DND-41 (cell line): ENCODE measurements at regions not wholly inside any gene's neighbourhood (a gene's known extent, or its start where the extent isn't known, plus 50 kb on each side); places are given as distances from the start of the nearest gene placed in this dataset.

Experiments
- ATAC-seq: fragments of 200-7000 bp; cut with Tn5 transposase; 3 replicates; pipeline ENCODE4 v1.9.1; 2021; ENCODE audit warnings: low read depth; ENCODE audit not compliant: insufficient read depth
- DNase-seq: peaks from one replicate; pipeline ENCODE4 v3.0.0-alpha.2; 2020
- H2AFZ ChIP-seq: 2 replicates; pipeline ENCODE4 v1.6.0; 2012; ENCODE audit warnings: low read depth, low read length
- H3K27ac ChIP-seq: 2 replicates; pipeline ENCODE4 v1.5.1; 2012; ENCODE audit warnings: low read length, inconsistent platforms
- H3K27me3 ChIP-seq: fragments of 200-600 bp; sonication (generic); 2 replicates; pipeline ENCODE4 v1.6.0; 2012; ENCODE audit warnings: low read length, mild to moderate bottlenecking, inconsistent platforms; ENCODE audit not compliant: insufficient read depth, poor library complexity
- H3K36me3 ChIP-seq: 2 replicates; pipeline ENCODE4 v1.5.1; 2012; ENCODE audit warnings: low read length, inconsistent platforms; ENCODE audit not compliant: insufficient read depth
- H3K4me1 ChIP-seq: 2 replicates; pipeline ENCODE4 v1.5.1; 2012; ENCODE audit warnings: mild to moderate bottlenecking, low read length; ENCODE audit not compliant: insufficient read depth
- H3K4me2 ChIP-seq: 2 replicates; pipeline ENCODE4 v1.6.0; 2012; ENCODE audit warnings: mild to moderate bottlenecking, moderate library complexity, low read length, inconsistent platforms; ENCODE audit not compliant: insufficient read depth
- H3K4me3 ChIP-seq, 2 experiments: fragments of 200-600 bp in 1 of 2; shearing (Covaris generic) in 1 of 2; 2 replicates each; pipeline ENCODE4 v1.5.1; 2012 to 2016; ENCODE audit warnings: inconsistent platforms in 2 of 2, low read length in 2 of 2, mild to moderate bottlenecking in 2 of 2, low read depth in 1 of 2, moderate library complexity in 1 of 2
- H3K79me2 ChIP-seq: 2 replicates; pipeline ENCODE4 v1.6.0; 2012; ENCODE audit warnings: low read length, inconsistent platforms; ENCODE audit not compliant: insufficient read depth
- H3K9ac ChIP-seq: 2 replicates; pipeline ENCODE4 v1.6.0; 2012; ENCODE audit warnings: low read depth, mild to moderate bottlenecking, inconsistent platforms, low read length, moderate library complexity
- H3K9me3 ChIP-seq: 2 replicates; pipeline ENCODE4 v1.5.1; 2012; ENCODE audit warnings: low read length, moderate library complexity, mild to moderate bottlenecking, inconsistent platforms; ENCODE audit not compliant: insufficient read depth, severe bottlenecking
- H4K20me1 ChIP-seq: 2 replicates; pipeline ENCODE4 v1.6.0; 2012; ENCODE audit warnings: low read length; ENCODE audit not compliant: insufficient read depth
- CTCF ChIP-seq: IDR thresholded peaks from 2 replicates; pipeline ENCODE4 v1.5.1; 2012; ENCODE audit warnings: borderline replicate concordance, low read length, moderate library complexity, mild to moderate bottlenecking; ENCODE audit not compliant: poor library complexity, severe bottlenecking; ENCODE audit errors: extremely low read depth
- EZH2 ChIP-seq: IDR thresholded peaks from 3 replicates; pipeline ENCODE4 v1.6.1; 2012; ENCODE audit warnings: borderline replicate concordance, low read depth, mild to moderate bottlenecking, moderate library complexity, low read length, inconsistent platforms; ENCODE audit not compliant: severe bottlenecking

- Histone ChIP-seq H4K20me1 (no peaks in the 10 kb centered on the region), H2AFZ (no peak overlapping the region), H3K36me3 (no peaks in the 10 kb centered on the region), H3K4me1 (no peaks in the 10 kb centered on the region), H3K27ac (no peak overlapping the region), H3K9ac (no peak overlapping the region), H3K79me2 (no peaks in the 10 kb centered on the region), H3K9me3 (peaks cover 5% of the 10 kb centered on the region), H3K27me3 (no peaks in the 10 kb centered on the region), H3K4me3 (no peak overlapping the region), H3K4me2 (no peak overlapping the region)
- DNase-seq (no peak), ATAC-seq (no peak)
- TF ChIP-seq EZH2 = no peak
- TF ChIP-seq CTCF = no peak
These were observed 249.7 kb upstream of the CFAP20DC start for GRCh38 chr3:59299561-59299960.

- H3K27me3 ChIP-seq = no peaks in the 10 kb centered on the region
- H3K4me2 ChIP-seq = no peak overlapping the region
- H2AFZ ChIP-seq = no peak overlapping the region
- no peak for ATAC-seq
- peaks cover 2% of the 10 kb centered on the region for H3K9me3 ChIP-seq
- no peak overlapping the region for H3K27ac ChIP-seq
- no peak overlapping the region for H3K9ac ChIP-seq
- H3K36me3 ChIP-seq = no peaks in the 10 kb centered on the region
- H3K4me1 ChIP-seq = no peaks in the 10 kb centered on the region
- DNase-seq = no peak
- TF ChIP-seq EZH2 = no peak
- no peak for TF ChIP-seq CTCF
- no peaks in the 10 kb centered on the region for H3K79me2 ChIP-seq
- H3K4me3 ChIP-seq = no peak overlapping the region
- H4K20me1 ChIP-seq = no peaks in the 10 kb centered on the region
These were observed 240.5 kb upstream of the CFAP20DC start for GRCh38 chr3:59290358-59290757.

GRCh38 chr3:59289831-59290230, 240.0 kb upstream of the CFAP20DC start:
- ATAC-seq = no peak
- no peak overlapping the region for H3K4me3 ChIP-seq
- H3K4me2 ChIP-seq = no peak overlapping the region
- no peak for DNase-seq
- H3K27ac ChIP-seq = no peak overlapping the region
- no peaks in the 10 kb centered on the region for H3K79me2 ChIP-seq
- no peak overlapping the region for H2AFZ ChIP-seq
- H3K36me3 ChIP-seq = no peaks in the 10 kb centered on the region
- no peaks in the 10 kb centered on the region for H3K4me1 ChIP-seq
- H3K27me3 ChIP-seq = no peaks in the 10 kb centered on the region
- TF ChIP-seq CTCF (no peak), EZH2 (no peak)
- H3K9me3 ChIP-seq = peaks cover 2% of the 10 kb centered on the region
- no peaks in the 10 kb centered on the region for H4K20me1 ChIP-seq
- H3K9ac ChIP-seq = no peak overlapping the region

- Histone ChIP-seq H3K4me2 (no peak overlapping the region), H3K4me1 (no peaks in the 10 kb centered on the region), H3K27ac (no peak overlapping the region), H3K9ac (no peak overlapping the region), H3K9me3 (peaks cover under 1% of the 10 kb centered on the region), H3K27me3 (no peaks in the 10 kb centered on the region), H2AFZ (no peak overlapping the region), H3K36me3 (no peaks in the 10 kb centered on the region), H3K79me2 (no peaks in the 10 kb centered on the region), H3K4me3 (no peak overlapping the region), H4K20me1 (no peaks in the 10 kb centered on the region)
- TF ChIP-seq EZH2 = no peak
- no peak for TF ChIP-seq CTCF
- ATAC-seq (no peak), DNase-seq (no peak)
These were observed 239.1 kb upstream of the CFAP20DC start for GRCh38 chr3:59288951-59289350.
